ENCODE measurements at regions not wholly inside any gene's neighbourhood (a gene's known extent, or its start where the extent isn't known, plus 50 kb on each side); places are given as distances from the start of the nearest gene placed in this dataset.

DNA sequence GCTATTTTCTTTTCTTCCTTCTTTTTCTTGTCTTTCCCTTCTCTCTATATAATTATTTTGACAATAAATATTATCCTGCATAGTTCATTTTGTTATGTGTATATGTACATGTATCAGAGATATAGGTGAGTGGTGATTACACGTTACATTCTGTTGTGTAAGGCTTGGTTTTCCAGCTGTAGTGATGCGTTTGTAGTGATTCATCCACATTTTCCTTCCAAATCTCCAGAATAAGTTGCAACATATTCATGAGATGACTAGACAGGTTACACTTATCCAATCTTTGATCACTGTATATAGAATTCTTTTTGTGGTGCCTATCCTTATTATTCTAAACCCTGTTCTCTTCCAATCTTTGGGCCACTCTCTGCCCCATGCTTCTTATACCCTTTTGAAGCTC lies 540.2 kb downstream of the GBA3 start:
- no peaks in the 10 kb centered on the region for H3K9me3 ChIP-seq (ENCODE audit: control insufficient read depth in 1 of 2, insufficient read depth in 1 of 2, low read length in 2 of 2)
- H3K4me1 Mint-ChIP-seq (ENCODE audit: low read depth) = no peaks in the 10 kb centered on the region
- no peaks in the 10 kb centered on the region for H3K27me3 ChIP-seq (ENCODE audit: control insufficient read depth in 1 of 2, insufficient read depth in 2 of 2, low read length in 2 of 2)
- ChIA-PET POLR2A (no interaction called here), CTCF (no interaction called here)
- no peaks in the 10 kb centered on the region for H3K36me3 ChIP-seq (ENCODE audit: insufficient read depth, low read length)
- no peak for ATAC-seq (ENCODE audit: poor library complexity)
- H3K27me3 Mint-ChIP-seq = no peaks in the 10 kb centered on the region
- DNase-seq = no peak
- no peaks in the 10 kb centered on the region for H3K4me1 ChIP-seq (ENCODE audit: insufficient read depth, low read length)
- TF ChIP-seq, protein P1, sequence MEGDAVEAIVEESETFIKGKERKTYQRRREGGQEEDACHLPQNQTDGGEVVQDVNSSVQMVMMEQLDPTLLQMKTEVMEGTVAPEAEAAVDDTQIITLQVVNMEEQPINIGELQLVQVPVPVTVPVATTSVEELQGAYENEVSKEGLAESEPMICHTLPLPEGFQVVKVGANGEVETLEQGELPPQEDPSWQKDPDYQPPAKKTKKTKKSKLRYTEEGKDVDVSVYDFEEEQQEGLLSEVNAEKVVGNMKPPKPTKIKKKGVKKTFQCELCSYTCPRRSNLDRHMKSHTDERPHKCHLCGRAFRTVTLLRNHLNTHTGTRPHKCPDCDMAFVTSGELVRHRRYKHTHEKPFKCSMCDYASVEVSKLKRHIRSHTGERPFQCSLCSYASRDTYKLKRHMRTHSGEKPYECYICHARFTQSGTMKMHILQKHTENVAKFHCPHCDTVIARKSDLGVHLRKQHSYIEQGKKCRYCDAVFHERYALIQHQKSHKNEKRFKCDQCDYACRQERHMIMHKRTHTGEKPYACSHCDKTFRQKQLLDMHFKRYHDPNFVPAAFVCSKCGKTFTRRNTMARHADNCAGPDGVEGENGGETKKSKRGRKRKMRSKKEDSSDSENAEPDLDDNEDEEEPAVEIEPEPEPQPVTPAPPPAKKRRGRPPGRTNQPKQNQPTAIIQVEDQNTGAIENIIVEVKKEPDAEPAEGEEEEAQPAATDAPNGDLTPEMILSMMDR (IDR thresholded peaks at IDR 0.05) = no peak
- H3K36me3 Mint-ChIP-seq (ENCODE audit: low read depth) = no peaks in the 10 kb centered on the region
- H3K4me3 ChIP-seq (ENCODE audit: low read length) = no peak overlapping the region
- H3K27ac Mint-ChIP-seq = no peak overlapping the region
- H3K9me3 Mint-ChIP-seq = no peaks in the 10 kb centered on the region
- intact Hi-C loops (cut with DNase I, micrococcal nuclease) = no loop called here
- no peak overlapping the region for H3K4me3 Mint-ChIP-seq
- no peak overlapping the region for H3K27ac ChIP-seq (ENCODE audit: low read depth in 1 of 2, low read length in 2 of 2)

DNA sequence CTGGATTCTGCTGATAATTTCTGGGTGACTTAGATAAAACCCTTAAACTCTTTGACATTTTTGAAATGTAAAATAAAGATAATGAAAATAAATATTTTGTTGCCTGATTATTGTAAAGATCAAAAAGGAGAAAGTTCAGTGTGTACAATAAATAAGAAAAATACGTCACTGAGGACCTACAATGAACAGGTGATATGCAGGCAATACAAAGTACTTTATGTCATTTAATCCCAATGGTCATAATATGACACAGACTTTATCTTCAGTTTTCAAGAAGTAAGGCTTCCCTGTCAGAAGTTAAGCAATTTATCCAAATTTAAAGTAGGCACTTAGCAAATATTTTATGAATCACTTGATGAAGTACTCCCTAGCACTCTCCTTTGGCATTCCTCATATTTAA lies 532.8 kb downstream of the GBA3 start:
- Histone ChIP-seq H3K36me3 (ENCODE audit: insufficient read depth, low read length) (no peaks in the 10 kb centered on the region), H3K4me1 (ENCODE audit: insufficient read depth, low read length) (no peaks in the 10 kb centered on the region), H3K9me3 (ENCODE audit: control insufficient read depth in 1 of 2, insufficient read depth in 1 of 2, low read length in 2 of 2) (peaks cover 0 to 5% of the 10 kb centered on the region in 2 experiments), H3K27ac (ENCODE audit: low read depth in 1 of 2, low read length in 2 of 2) (no peak overlapping the region), H3K4me3 (ENCODE audit: low read length) (no peak overlapping the region), H3K27me3 (ENCODE audit: control insufficient read depth in 1 of 2, insufficient read depth in 2 of 2, low read length in 2 of 2) (no peaks in the 10 kb centered on the region)
- intact Hi-C loops (cut with DNase I, micrococcal nuclease) = no loop called here
- Mint-ChIP-seq H3K4me3 (no peak overlapping the region), H3K27me3 (peaks cover 3% of the 10 kb centered on the region), H3K27ac (no peak overlapping the region), H3K36me3 (ENCODE audit: low read depth) (no peaks in the 10 kb centered on the region), H3K9me3 (peaks cover 5% of the 10 kb centered on the region), H3K4me1 (ENCODE audit: low read depth) (no peaks in the 10 kb centered on the region)
- ChIA-PET CTCF (no interaction called here), POLR2A (no interaction called here)
- TF ChIP-seq, protein P1 (IDR thresholded peaks at IDR 0.05) = no peak
- ATAC-seq (ENCODE audit: poor library complexity) (no peak), DNase-seq (no peak)

GRCh38 chr4:23224684-23225420 lies 532.1 kb downstream of the GBA3 start:
- ChIA-PET CTCF (no interaction called here), POLR2A (no interaction called here)
- no peaks in the 10 kb centered on the region for H3K36me3 ChIP-seq (ENCODE audit: insufficient read depth, low read length)
- no peaks in the 10 kb centered on the region for H3K27me3 ChIP-seq (ENCODE audit: control insufficient read depth in 1 of 2, insufficient read depth in 2 of 2, low read length in 2 of 2)
- Mint-ChIP-seq H3K4me3 (no peak overlapping the region), H3K27ac (no peak overlapping the region), H3K27me3 (peaks cover 3% of the 10 kb centered on the region), H3K4me1 (ENCODE audit: low read depth) (no peaks in the 10 kb centered on the region), H3K9me3 (peaks cover 5% of the 10 kb centered on the region), H3K36me3 (ENCODE audit: low read depth) (no peaks in the 10 kb centered on the region)
- H3K9me3 ChIP-seq (ENCODE audit: control insufficient read depth in 1 of 2, insufficient read depth in 1 of 2, low read length in 2 of 2) = peaks cover 0 to 5% of the 10 kb centered on the region in 2 experiments
- no peak overlapping the region for H3K4me3 ChIP-seq (ENCODE audit: low read length)
- H3K27ac ChIP-seq (ENCODE audit: low read depth in 1 of 2, low read length in 2 of 2) = no peak overlapping the region
- intact Hi-C loops (cut with DNase I, micrococcal nuclease) = no loop called here
- TF ChIP-seq, protein P1 (IDR thresholded peaks at IDR 0.05) = no peak
- ATAC-seq (ENCODE audit: poor library complexity) (no peak), DNase-seq (no peak)
- H3K4me1 ChIP-seq (ENCODE audit: insufficient read depth, low read length) = no peaks in the 10 kb centered on the region

Data from CD4-positive, alpha-beta T cell (primary cell).